WTC11 (cell line): ENCODE measurements at regions not wholly inside any gene's neighbourhood (a gene's known extent, or its start where the extent isn't known, plus 50 kb on each side); places are given as distances from the start of the nearest gene placed in this dataset.
A peak's percentile ranks its signal among the peaks of the same experiment; 100 is the strongest.

Experiments
- ATAC-seq: fragments of 200-7000 bp; cut with Tn5 transposase; 2 replicates; pipeline ENCODE4 v1.10.0; 2021; ENCODE audit warnings: mild to moderate bottlenecking, moderate library complexity
- CTCF ChIA-PET: fragments of 300-600 bp; sonication (Branson Sonifier 250); formaldehyde crosslinking; loops from one replicate; lab custom pipeline; 2021; ENCODE audit warnings: antibody characterized with exemption; lab: Charles Lee
- POLR2A ChIA-PET: fragments of 350-600 bp; sonication (Branson Sonifier 250); formaldehyde crosslinking; loops from one replicate; lab custom pipeline; 2021; ENCODE audit warnings: antibody characterized with exemption; lab: Charles Lee
- DNase-seq: peaks from one replicate; pipeline ENCODE4 v3.0.0; 2021; ENCODE audit warnings: low spot score
- H3K27ac Mint-ChIP-seq: 2 replicates; pipeline ENCODE4 v1.8.0; 2021; ENCODE audit warnings: mixed read lengths
- H3K27me3 Mint-ChIP-seq: 2 replicates; pipeline ENCODE4 v1.8.0; 2021; ENCODE audit warnings: low read depth, mild to moderate bottlenecking, moderate library complexity, mixed read lengths
- H3K36me3 Mint-ChIP-seq: 2 replicates; pipeline ENCODE4 v1.8.0; 2021; ENCODE audit warnings: mixed read lengths
- H3K4me1 Mint-ChIP-seq: 2 replicates; pipeline ENCODE4 v1.8.0; 2022; ENCODE audit warnings: mixed read lengths
- H3K4me3 Mint-ChIP-seq: 2 replicates; pipeline ENCODE4 v1.8.0; 2021; ENCODE audit warnings: mild to moderate bottlenecking, moderate library complexity, mixed read lengths
- H3K9me3 Mint-ChIP-seq: 2 replicates; pipeline ENCODE4 v1.8.0; 2021; ENCODE audit warnings: mixed read lengths
- ATF2 ChIP-seq: sonication (generic); formaldehyde crosslinking; IDR thresholded peaks from 2 replicates; pipeline ENCODE4 v1.8.1; 2022; ENCODE audit warnings: low read depth, missing genetic modification reagents, borderline replicate concordance
- CREB1 ChIP-seq: sonication (generic); formaldehyde crosslinking; IDR thresholded peaks from 2 replicates; pipeline ENCODE4 v1.8.0; 2023; ENCODE audit warnings: mild to moderate bottlenecking, missing genetic modification reagents
- EMX1 ChIP-seq: fragments of 250-450 bp; sonication (Bioruptor Pico); IDR thresholded peaks from 2 replicates; pipeline ENCODE4 v1.8.0; 2021; ENCODE audit warnings: mild to moderate bottlenecking
- IRF2 ChIP-seq: sonication (generic); formaldehyde crosslinking; IDR thresholded peaks from 2 replicates; pipeline ENCODE4 v1.8.0; 2022; ENCODE audit warnings: low read depth, missing genetic modification reagents, borderline replicate concordance
- NFYB ChIP-seq: sonication (generic); formaldehyde crosslinking; conservative IDR thresholded peaks from 2 replicates; pipeline ENCODE4 v1.8.0; 2022; ENCODE audit warnings: low read depth, missing genetic modification reagents
- OVOL2 ChIP-seq: fragments of 250-450 bp; sonication (Bioruptor Pico); IDR thresholded peaks from 2 replicates; pipeline ENCODE4 v1.9.0; 2021; ENCODE audit warnings: mild to moderate bottlenecking, borderline replicate concordance
- SP1 ChIP-seq: sonication (generic); formaldehyde crosslinking; conservative IDR thresholded peaks from 2 replicates; pipeline ENCODE4 v1.8.1; 2022; ENCODE audit warnings: missing genetic modification reagents
- TEAD1 ChIP-seq: sonication (generic); formaldehyde crosslinking; IDR thresholded peaks from 2 replicates; pipeline ENCODE4 v1.8.0; 2022; ENCODE audit warnings: mild to moderate bottlenecking, missing genetic modification reagents
- TP53 ChIP-seq: sonication (generic); formaldehyde crosslinking; IDR thresholded peaks from 2 replicates; pipeline ENCODE4 v1.8.1; 2023; ENCODE audit warnings: mild to moderate bottlenecking, missing genetic modification reagents
- ZNF138 ChIP-seq: sonication (generic); formaldehyde crosslinking; conservative IDR thresholded peaks from 2 replicates; pipeline ENCODE4 v1.8.1; 2022; ENCODE audit warnings: mild to moderate bottlenecking, moderate library complexity, missing genetic modification reagents
- ZNF263 ChIP-seq: sonication (generic); formaldehyde crosslinking; IDR thresholded peaks from 2 replicates; pipeline ENCODE4 v1.8.1; 2022; ENCODE audit warnings: low read depth, mild to moderate bottlenecking, moderate library complexity, missing genetic modification reagents
- ZNF396 ChIP-seq: fragments of 250-450 bp; sonication (Bioruptor Pico); IDR thresholded peaks from 2 replicates; pipeline ENCODE4 v1.8.0; 2021; ENCODE audit warnings: mild to moderate bottlenecking, moderate library complexity, borderline replicate concordance
- TF ChIP-seq, protein P1 (sequence below): sonication (generic); formaldehyde crosslinking; IDR thresholded peaks from 2 replicates; pipeline ENCODE4 v1.8.0; 2022; ENCODE audit warnings: missing genetic modification reagents
- TF ChIP-seq, protein P2 (sequence below): sonication (generic); formaldehyde crosslinking; IDR thresholded peaks from 2 replicates; pipeline ENCODE4 v1.8.0; 2023; ENCODE audit warnings: mild to moderate bottlenecking, missing genetic modification reagents
- TF ChIP-seq, protein P3 (sequence below): sonication (generic); formaldehyde crosslinking; conservative IDR thresholded peaks from 2 replicates; pipeline ENCODE4 v1.8.1; 2023; ENCODE audit warnings: mild to moderate bottlenecking, low read depth, missing genetic modification reagents, moderate library complexity
- TF ChIP-seq, protein P4 (sequence below): fragments of 250-450 bp; sonication (Bioruptor Pico); IDR thresholded peaks from 2 replicates; pipeline ENCODE4 v1.8.0; 2021; ENCODE audit warnings: mild to moderate bottlenecking

DNA sequence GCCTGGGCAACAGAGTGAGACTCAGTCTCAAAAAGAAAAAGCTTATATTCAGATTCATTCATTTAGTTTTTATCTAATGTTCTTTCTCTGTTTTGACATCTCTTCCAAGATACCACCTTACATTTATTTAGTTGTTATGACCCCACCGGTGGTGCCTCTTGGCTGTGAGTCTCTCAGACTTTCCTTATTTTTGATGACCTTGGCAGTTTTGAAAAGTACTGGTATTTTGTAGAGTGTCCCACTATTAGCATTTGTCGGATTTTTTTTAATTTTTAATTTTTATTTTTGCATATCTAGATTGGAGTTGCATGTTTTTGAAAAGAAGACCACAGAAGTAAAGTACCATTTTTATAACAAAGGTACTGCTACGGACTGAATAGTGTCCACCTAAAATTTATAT, 351.7 kb upstream of the KYNU start (continued):
- TF ChIP-seq, protein P1, sequence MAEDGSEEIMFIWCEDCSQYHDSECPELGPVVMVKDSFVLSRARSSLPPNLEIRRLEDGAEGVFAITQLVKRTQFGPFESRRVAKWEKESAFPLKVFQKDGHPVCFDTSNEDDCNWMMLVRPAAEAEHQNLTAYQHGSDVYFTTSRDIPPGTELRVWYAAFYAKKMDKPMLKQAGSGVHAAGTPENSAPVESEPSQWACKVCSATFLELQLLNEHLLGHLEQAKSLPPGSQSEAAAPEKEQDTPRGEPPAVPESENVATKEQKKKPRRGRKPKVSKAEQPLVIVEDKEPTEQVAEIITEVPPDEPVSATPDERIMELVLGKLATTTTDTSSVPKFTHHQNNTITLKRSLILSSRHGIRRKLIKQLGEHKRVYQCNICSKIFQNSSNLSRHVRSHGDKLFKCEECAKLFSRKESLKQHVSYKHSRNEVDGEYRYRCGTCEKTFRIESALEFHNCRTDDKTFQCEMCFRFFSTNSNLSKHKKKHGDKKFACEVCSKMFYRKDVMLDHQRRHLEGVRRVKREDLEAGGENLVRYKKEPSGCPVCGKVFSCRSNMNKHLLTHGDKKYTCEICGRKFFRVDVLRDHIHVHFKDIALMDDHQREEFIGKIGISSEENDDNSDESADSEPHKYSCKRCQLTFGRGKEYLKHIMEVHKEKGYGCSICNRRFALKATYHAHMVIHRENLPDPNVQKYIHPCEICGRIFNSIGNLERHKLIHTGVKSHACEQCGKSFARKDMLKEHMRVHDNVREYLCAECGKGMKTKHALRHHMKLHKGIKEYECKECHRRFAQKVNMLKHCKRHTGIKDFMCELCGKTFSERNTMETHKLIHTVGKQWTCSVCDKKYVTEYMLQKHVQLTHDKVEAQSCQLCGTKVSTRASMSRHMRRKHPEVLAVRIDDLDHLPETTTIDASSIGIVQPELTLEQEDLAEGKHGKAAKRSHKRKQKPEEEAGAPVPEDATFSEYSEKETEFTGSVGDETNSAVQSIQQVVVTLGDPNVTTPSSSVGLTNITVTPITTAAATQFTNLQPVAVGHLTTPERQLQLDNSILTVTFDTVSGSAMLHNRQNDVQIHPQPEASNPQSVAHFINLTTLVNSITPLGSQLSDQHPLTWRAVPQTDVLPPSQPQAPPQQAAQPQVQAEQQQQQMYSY = no peak
- TF ChIP-seq ZNF263 (CRISPR knock-in tag) (no peak), OVOL2 (CRISPR knock-in tag) (no peak)

DNA sequence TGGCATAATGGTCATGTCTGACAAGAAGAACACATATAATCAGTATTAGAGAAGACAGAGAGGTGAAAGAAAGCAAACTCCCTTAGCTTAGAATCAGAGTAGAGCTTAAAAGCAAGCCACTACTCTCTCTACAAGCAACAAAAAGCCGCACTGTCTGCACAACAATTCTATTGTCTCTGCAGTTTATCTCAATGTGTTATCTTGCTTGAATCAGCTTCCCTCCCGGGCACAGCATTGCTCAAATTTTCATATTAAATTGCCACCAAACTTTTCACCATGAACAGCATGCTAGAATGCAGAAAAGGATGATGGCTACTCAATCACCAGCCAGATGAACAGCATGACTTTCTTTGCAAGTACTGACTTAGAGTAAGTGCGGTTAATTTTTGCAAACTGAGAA, 356.0 kb upstream of the KYNU start:
- no peak overlapping the region for H3K4me3 Mint-ChIP-seq
- no peak overlapping the region for H3K27ac Mint-ChIP-seq
- ChIA-PET CTCF (no interaction called here), POLR2A (no interaction called here)
- no peaks in the 10 kb centered on the region for H3K4me1 Mint-ChIP-seq
- DNase-seq = no peak
- TF ChIP-seq, protein P2, sequence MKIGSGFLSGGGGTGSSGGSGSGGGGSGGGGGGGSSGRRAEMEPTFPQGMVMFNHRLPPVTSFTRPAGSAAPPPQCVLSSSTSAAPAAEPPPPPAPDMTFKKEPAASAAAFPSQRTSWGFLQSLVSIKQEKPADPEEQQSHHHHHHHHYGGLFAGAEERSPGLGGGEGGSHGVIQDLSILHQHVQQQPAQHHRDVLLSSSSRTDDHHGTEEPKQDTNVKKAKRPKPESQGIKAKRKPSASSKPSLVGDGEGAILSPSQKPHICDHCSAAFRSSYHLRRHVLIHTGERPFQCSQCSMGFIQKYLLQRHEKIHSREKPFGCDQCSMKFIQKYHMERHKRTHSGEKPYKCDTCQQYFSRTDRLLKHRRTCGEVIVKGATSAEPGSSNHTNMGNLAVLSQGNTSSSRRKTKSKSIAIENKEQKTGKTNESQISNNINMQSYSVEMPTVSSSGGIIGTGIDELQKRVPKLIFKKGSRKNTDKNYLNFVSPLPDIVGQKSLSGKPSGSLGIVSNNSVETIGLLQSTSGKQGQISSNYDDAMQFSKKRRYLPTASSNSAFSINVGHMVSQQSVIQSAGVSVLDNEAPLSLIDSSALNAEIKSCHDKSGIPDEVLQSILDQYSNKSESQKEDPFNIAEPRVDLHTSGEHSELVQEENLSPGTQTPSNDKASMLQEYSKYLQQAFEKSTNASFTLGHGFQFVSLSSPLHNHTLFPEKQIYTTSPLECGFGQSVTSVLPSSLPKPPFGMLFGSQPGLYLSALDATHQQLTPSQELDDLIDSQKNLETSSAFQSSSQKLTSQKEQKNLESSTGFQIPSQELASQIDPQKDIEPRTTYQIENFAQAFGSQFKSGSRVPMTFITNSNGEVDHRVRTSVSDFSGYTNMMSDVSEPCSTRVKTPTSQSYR (CRISPR knock-in tag) = no peak
- TF ChIP-seq ZNF396 (CRISPR knock-in tag) = no peak
- H3K27me3 Mint-ChIP-seq = no peaks in the 10 kb centered on the region
- no peaks in the 10 kb centered on the region for H3K9me3 Mint-ChIP-seq
- no peak for ATAC-seq
- H3K36me3 Mint-ChIP-seq = no peaks in the 10 kb centered on the region

DNA sequence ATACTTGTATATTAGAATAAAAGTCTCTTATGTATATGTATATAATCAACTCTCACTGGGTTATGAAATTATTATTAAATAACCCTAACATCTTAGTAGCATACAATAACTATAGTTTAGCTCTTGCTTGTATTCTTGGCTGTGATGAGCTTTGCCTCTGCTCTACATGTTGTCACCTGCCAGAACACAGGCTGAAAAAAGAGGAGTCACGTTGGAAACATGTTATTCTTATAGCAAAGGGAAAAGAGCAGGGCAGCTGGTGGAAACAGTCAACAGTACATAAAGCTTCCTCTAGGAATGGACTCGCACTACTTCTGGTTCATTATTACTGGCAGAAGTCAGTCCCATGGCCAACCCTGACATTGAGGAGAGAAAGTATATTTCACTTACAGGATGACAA, 362.0 kb upstream of the KYNU start:
- Mint-ChIP-seq H3K27me3 (no peaks in the 10 kb centered on the region), H3K27ac (0 out of 2 replicates have a peak overlapping the region, but pooled peaks have one; percentile 6), H3K36me3 (no peaks in the 10 kb centered on the region), H3K4me1 (peaks cover 7% of the 10 kb centered on the region), H3K4me3 (no peak overlapping the region), H3K9me3 (no peaks in the 10 kb centered on the region)
- DNase-seq (no peak), ATAC-seq (no peak)
- TF ChIP-seq, protein P3, sequence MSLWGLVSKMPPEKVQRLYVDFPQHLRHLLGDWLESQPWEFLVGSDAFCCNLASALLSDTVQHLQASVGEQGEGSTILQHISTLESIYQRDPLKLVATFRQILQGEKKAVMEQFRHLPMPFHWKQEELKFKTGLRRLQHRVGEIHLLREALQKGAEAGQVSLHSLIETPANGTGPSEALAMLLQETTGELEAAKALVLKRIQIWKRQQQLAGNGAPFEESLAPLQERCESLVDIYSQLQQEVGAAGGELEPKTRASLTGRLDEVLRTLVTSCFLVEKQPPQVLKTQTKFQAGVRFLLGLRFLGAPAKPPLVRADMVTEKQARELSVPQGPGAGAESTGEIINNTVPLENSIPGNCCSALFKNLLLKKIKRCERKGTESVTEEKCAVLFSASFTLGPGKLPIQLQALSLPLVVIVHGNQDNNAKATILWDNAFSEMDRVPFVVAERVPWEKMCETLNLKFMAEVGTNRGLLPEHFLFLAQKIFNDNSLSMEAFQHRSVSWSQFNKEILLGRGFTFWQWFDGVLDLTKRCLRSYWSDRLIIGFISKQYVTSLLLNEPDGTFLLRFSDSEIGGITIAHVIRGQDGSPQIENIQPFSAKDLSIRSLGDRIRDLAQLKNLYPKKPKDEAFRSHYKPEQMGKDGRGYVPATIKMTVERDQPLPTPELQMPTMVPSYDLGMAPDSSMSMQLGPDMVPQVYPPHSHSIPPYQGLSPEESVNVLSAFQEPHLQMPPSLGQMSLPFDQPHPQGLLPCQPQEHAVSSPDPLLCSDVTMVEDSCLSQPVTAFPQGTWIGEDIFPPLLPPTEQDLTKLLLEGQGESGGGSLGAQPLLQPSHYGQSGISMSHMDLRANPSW (CRISPR knock-in tag) = no peak
- no peak for TF ChIP-seq NFYB (CRISPR knock-in tag)
- no peak for TF ChIP-seq IRF2 (CRISPR knock-in tag)
- no peak for TF ChIP-seq TP53 (CRISPR knock-in tag)
- no peak for TF ChIP-seq ZNF138 (CRISPR knock-in tag)
- TF ChIP-seq TEAD1 = no peak
- no peak for TF ChIP-seq ATF2 (CRISPR knock-in tag)
- TF ChIP-seq, protein P4, sequence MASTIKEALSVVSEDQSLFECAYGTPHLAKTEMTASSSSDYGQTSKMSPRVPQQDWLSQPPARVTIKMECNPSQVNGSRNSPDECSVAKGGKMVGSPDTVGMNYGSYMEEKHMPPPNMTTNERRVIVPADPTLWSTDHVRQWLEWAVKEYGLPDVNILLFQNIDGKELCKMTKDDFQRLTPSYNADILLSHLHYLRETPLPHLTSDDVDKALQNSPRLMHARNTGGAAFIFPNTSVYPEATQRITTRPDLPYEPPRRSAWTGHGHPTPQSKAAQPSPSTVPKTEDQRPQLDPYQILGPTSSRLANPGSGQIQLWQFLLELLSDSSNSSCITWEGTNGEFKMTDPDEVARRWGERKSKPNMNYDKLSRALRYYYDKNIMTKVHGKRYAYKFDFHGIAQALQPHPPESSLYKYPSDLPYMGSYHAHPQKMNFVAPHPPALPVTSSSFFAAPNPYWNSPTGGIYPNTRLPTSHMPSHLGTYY (CRISPR knock-in tag) = no peak
- TF ChIP-seq ZNF263 (CRISPR knock-in tag) = no peak
- no peak for TF ChIP-seq CREB1 (CRISPR knock-in tag)
- no peak for TF ChIP-seq SP1
- no peak for TF ChIP-seq EMX1 (CRISPR knock-in tag)
- POLR2A ChIA-PET = no interaction called here
- CTCF ChIA-PET = no interaction called here
